NB4 (cell line): ENCODE measurements at regions not wholly inside any gene's neighbourhood (a gene's known extent, or its start where the extent isn't known, plus 50 kb on each side); places are given as distances from the start of the nearest gene placed in this dataset.

ENCODE experiments used
- MYC ChIP-seq: IDR thresholded peaks from 2 replicates; pipeline ENCODE4 v1.6.1; 2011; ENCODE audit warnings: low read depth, low read length
- POLR2A ChIP-seq: IDR thresholded peaks from 2 replicates; pipeline ENCODE4 v1.6.1; 2011; ENCODE audit warnings: mild to moderate bottlenecking; ENCODE audit not compliant: insufficient read length; ENCODE audit errors: extremely low read depth
- TF ChIP-seq, protein P1 (sequence below): IDR thresholded peaks from one replicate; pipeline ENCODE4 v1.5.1; 2012; ENCODE audit warnings: low read depth, low read length
- TF ChIP-seq, protein P2 (sequence below): IDR thresholded peaks from 2 replicates; pipeline ENCODE4 v1.6.1; 2011; ENCODE audit warnings: low read depth, low read length

DNA sequence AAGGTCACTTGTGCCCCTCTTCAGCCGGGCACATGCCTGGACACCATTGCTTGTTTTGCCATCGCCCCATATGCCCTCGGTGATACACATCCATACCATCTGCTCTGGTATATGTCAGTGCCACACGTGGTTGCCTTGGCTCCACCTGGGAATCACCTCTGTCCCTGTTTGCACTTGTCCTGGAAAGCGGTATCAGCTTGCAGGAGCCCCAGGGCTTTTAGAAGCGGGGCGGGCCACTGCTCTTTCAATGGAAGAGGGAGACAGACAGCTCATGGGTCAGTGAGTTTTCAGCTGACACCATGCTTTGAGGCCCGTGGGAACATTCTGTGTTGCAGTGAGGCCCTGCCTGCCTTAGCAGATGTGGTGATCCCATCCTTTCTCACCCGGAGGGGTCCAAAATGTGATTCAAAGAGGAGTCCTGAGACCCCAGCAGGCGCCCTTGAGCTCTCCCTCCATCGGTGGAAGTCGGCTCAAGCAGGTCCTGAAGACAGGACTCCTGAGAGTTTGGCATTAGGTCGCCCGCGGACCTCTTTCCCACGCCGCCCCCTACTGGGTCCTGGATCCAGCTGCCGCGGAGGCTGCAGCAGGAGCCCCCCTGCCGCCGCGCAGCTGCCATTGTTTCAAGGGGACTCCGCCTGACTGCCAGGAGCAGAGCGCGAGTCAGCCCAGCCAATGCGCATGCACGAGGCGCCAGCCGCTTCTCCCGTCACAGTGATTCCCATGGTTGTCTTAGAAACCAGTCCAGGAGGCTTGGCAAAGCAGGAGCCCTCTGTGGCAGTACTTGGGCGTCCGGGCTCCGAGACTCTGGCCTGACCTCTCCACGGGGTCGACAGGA, 773.2 kb upstream of the ALG10B start:
- TF ChIP-seq, protein P1, sequence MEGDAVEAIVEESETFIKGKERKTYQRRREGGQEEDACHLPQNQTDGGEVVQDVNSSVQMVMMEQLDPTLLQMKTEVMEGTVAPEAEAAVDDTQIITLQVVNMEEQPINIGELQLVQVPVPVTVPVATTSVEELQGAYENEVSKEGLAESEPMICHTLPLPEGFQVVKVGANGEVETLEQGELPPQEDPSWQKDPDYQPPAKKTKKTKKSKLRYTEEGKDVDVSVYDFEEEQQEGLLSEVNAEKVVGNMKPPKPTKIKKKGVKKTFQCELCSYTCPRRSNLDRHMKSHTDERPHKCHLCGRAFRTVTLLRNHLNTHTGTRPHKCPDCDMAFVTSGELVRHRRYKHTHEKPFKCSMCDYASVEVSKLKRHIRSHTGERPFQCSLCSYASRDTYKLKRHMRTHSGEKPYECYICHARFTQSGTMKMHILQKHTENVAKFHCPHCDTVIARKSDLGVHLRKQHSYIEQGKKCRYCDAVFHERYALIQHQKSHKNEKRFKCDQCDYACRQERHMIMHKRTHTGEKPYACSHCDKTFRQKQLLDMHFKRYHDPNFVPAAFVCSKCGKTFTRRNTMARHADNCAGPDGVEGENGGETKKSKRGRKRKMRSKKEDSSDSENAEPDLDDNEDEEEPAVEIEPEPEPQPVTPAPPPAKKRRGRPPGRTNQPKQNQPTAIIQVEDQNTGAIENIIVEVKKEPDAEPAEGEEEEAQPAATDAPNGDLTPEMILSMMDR: no peak
- TF ChIP-seq POLR2A: no peak
- TF ChIP-seq, protein P2, sequence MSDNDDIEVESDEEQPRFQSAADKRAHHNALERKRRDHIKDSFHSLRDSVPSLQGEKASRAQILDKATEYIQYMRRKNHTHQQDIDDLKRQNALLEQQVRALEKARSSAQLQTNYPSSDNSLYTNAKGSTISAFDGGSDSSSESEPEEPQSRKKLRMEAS: no peak
- TF ChIP-seq MYC: no peak
